Kidney tubule cell (primary cell): ENCODE measurements at regions not wholly inside any gene's neighbourhood (a gene's known extent, or its start where the extent isn't known, plus 50 kb on each side); places are given as distances from the start of the nearest gene placed in this dataset.
A peak's percentile ranks its signal among the peaks of the same experiment; 100 is the strongest.

Source experiments
- DNase-seq: peaks from one replicate; pipeline ENCODE4 v3.0.0-alpha.2; 2018; ENCODE audit warnings: low spot score

DNA sequence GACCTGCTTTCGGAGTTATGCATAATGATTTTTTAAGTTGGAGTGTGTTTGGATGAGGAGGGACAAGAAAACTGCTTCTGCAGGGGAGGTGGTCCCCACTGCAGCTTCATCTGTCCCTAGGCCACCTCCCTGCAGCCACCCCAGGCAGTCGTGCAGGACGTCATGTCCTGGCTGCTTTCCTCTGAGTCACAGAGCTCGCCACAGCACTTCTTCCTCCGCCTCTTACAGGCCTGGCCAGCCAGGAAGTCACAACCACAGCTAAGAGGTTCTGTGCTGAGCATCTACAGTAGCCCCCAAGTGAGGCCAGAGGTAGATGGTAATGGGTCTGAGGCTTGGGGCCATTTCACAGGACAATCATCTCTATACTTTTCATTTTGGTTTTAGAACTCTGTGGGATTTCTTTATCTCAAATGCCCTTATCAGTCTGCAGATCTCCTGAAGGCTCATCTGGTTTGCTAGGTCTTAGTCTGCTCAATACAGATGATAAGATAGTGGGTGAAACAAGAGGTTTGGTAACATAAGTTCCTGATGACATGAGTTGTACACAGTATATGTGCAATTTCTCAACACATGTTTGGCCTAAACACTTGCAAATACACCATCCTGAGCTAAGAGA lies 106.4 kb downstream of the ARF6 start:
- peak; percentile 93 for DNase-seq

GRCh38 chr14:49999826-50000379 lies 107.0 kb downstream of the ARF6 start:
- no peak for DNase-seq

DNA sequence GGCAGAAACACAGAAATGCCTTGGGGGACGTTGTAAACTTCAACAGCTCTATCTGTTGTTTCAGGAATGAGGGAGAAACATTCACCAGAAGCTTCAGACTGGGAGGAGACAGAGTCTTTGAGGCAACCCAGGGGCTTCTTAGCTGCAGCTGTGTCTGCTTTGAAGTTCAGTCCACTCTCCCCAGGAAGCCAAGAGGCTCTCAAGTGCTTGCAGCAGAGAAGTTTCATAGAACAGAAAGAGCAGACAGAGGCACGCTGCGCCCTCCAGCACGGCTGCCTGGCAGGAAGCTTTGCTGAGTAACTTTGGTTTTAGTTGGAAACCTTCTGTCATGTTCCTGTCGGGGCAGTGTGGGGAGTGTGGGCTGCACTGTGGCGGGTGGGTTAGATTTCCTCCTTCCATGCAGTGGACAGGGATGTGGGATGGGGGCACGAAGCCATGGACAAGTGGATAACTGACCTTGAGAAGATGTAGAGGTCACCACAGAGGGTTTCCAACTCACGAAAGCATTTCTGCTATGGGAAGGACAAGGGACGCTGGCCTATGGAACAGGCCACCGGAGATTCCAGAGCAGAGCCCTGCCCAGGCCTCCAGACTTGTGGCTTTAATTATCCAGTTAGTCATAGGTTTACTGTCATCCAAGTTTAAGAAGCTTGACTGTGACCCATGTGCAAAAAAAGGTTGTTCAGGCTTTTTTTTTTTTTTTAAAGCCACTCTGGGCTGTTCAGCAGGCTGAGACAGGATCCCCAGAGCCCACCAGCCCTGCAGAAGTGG lies 107.7 kb downstream of the ARF6 start:
- peak; percentile 91 for DNase-seq

DNA sequence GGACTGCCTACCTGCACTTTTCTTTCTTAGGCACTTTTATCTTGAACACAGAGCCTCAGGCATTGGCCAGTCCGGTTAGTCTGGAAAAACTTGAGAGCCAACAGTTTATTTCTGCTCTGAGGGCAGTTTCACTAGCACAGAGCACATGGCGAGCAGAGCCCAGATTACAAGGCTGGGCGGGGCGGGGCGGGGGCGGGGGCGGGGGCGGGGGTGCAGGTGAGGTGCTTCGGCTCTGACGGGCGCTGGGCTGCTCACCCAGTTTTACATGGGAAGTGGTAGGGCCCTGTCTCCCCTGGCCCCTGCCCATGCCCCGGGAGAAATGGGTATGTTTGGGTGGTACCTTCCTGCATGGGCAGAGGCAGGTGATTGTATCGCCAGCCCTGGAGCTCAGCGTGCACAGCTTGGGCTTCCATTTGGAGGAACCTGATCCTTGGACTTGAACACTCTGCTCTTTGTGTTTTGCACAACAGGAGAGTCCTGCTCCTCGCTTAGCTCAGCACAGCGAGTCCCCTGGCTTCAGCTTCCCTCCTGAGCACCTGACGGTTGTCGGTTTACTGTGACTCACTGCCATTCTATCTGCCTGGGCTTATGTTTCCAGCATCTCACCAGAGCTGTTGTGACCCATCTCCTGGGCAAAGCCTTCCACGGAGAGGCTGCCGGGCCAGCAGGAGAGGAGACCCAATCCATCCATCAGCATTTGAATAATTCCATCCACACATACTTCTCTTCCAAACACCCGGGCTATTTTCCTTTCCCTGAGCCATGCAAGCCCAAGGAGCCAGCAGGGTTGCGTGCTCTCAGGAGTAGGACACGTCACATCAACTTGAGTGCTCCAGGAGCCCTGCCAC lies 108.5 kb downstream of the ARF6 start:
- peak; percentile 92 for DNase-seq

DNA sequence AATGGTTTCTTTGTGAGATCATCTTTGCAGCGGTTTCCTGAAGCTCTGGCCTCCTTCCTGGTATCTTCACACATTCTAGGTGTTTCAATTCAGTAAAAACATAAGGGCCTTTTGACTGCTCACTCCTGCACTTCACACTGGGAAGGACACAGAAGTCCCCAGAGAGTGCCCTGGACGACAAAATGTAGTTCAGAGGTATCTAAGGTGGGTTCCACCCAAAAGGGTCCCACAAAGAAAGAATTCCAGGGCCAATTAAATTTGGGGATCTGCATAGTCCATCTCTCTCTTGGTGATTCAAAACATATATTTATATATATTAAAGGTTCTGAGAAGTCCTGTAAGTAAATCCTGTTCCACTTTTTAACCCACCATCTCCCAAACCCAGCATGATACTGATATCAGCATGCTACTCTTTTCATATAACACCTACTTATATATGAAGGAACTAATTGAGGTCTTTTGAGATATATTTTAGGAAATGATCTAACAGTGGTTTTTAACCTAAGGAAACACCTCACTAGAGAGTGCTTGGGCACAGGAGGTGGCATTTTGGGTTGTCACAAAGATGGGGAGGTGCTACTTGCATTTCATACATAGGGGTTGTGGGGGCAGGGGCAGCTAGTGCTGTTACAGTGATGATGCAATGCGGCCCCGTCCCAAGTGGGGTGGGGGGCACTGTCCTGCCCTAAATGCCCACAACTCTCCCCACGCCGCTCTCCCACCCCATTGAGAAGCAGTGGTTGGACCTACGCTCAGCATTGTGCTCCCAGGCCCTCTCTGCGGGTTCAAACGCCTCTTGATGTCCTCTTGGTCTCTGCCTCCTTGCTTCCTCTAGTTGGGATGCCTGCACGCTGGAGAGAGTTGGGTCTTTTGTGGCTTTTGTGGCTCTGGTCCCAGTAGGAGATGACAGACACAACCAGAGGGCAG lies 109.4 kb downstream of the ARF6 start:
- DNase-seq = no peak

DNA sequence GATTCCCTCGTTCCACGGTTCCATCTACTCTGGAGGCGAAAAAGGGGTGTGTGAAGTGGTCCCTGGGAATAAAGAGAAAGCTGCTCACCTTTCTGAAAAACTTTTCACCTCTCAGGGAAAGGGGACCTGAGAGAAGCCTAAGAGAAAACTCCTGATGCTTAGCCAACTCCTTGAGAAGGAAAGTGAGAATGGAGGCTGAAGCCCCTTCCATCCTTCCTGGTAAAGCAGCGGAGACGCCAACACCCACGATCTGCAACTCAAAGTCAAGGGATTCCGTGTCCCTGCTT lies 110.0 kb downstream of the ARF6 start:
- no peak for DNase-seq

DNA sequence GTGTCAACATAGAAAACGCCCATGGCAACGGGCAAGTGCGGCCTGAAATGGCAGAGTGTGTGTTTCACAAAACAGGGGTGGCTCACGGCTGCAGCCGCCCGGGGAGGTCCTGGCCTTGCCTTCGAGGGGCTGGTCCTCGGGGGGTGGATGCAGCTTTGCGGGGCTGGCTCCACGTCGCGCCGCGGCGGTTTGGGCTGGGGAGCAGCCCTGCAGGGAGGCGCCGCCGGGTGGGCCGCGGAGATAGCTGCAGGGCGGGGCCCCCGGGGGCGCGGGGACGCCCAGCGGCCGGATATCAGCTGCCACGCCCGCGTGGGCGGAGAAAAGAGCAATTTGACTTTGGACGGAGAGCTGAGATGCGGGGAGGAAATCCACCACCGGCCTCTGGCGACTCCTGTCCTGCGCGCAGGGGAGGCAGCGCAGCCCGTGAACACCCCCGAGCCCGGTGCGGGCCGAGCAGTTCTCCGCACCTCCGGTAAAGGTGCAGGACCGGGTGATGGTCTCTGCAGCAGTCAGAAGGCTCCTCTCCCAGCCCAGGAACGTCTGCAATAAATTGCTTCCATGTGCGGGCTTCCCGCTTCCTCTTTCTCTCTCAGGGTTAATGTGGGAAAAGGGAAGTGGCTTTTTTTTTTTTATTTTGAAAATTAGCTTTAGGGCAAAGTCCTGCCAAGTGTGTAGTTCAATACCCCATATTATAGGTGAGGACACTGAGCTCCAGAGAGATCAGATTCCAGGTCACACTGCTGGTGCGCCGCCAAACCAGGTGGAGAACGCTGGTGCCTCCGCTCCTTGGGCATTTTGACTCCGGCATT lies 110.5 kb downstream of the ARF6 start:
- DNase-seq = peak; percentile 82

DNA sequence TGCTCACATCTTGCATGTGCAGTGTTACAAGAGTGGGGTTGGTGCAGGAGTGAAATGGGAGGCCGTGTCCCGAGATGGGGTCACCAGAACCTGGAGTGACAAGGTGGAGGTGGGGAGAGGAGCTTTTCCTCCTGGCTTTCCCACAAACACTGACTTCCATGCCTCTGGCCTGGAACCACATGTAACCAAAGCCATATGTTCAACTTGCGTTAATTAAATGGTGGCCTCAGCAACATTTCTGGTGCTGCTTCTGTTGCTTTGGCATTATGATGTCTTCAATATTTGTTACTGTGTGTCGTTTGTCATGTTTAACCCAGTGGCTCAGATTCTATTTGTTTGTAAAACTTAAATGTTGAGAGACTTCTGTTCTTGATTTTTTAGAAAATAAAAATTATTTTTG lies 110.2 kb downstream of the VCPKMT start:
- DNase-seq = no peak

GRCh38 chr14:50007123-50007903 lies 109.1 kb downstream of the VCPKMT start:
- no peak for DNase-seq

DNA sequence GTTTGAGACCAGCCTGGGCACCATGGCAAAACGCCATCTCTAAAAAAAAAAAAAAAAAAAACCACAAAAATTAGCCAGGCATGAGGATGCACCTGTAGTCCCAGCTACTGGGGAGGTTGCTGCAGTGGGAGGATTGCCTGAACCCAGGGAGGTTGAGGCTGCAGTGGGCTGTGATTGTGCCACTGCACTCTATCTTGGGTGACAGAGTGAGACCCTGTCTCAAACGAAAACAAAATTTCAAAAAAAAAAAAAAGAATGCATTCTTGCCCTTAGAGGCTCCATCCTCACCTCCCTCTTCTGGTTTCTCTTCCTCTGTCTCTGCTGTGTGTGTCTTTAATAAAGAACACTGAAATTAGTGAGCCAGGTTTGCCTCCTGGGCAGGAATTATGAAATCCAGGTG lies 107.8 kb downstream of the VCPKMT start:
- no peak for DNase-seq

DNA sequence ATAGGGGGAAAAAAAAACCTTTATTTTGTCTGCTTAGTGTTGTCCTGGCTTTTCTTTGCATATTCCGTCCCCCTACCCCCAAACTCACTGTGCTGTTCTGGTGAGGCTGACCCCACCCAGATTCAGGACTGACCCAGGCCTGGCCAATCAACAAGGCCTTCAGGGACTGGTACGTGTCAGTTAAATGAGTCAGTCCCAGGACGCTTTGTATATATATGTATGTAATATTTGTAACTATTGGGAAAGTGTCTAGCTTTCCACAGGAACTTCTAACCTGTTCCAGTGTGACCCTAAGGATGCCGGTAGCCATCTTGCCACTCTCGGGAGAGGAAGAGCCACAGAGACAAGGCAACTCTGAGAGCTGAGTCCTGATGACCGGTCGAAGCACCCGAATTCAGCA lies 107.4 kb downstream of the VCPKMT start:
- DNase-seq = no peak

DNA sequence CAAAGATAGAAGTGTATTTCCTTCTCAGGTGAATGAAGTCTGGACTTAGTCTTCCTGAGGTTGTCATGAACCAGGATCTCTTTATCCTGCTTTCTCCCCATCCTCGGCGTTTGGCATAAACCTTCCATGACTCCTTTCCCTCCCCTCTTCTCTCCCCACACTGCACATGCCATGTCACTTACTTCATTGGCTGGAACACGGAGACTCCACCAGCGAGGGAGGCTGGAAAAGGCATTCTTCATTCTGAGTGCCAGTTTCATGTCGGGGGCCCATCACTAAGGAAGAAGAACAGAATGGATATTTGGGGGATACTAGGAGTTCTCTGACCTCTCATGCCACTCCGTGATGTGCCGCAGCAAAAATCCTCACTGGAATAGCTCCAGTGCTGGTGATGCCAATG lies 105.6 kb downstream of the VCPKMT start:
- no peak for DNase-seq

DNA sequence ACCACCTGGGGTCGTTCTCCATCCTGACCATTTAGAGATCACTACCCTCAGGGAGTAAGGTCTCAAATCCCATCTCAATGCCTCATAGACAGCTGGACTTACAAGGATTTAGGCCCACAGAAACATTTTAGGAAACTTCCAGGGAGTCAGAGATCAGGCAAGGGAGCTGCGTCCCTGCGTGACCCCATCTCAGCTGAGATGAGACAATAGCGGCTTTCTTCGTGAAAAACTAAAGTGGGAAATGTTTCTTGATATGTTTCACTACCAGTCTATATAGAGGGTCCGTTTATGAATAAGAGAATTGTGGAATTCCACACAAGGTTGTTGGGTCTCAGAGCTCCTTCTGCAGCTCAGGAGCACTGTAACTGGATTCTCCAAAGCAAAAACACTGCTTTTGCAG lies 105.1 kb downstream of the VCPKMT start:
- DNase-seq = no peak

DNA sequence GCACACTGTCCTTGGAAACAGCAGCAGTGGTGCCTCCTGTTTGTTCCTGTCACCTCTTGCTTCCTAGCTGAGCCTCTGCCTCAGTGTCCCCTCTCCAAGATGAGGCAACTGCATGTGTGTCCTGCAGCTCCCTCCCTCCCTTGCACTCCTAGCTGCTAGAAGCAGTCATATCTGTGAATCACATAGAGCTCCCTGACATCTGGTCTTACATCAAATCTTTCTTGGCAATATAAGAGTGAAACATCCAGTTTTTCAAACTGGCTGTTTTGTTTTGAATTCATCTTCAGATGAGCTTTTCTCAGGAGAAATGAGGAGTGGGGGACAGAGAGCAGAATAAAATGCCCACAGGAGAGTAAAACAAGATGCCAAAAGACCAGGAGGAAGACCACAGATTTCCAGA lies 103.7 kb downstream of the VCPKMT start:
- no peak for DNase-seq

DNA sequence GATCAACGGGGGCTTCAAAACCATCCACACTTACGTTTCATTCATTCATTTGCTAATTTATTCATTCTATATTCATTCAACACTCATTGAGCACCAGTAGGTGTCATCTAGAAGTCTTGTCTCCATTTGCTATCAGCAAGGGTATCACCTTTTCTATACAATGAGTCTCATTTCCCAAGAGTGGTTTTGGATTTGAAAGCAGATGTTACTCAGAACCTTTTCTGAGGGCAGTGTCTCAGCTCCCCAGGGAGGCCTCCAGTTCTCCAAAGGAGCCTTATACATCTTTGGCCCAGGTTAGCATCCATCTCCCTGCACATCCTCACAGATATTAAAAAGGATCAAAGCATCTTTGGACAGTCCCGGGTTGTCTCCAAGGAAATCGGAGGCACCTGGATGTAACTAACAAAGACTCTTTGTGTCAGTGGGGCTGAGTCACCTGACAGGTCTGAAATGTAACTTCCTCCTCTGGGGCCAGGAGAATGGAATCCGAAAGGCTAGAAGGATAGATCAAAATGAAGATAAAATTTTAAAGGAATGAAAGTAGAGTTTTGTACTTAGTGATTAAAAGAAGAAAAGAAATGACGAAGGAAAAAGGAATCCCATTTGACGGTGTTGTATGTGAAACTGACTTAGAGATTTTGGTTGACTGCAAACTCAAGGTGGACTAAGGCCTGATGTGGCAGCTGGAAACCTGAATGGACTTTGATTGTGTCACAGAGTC lies 103.0 kb downstream of the VCPKMT start:
- peak; percentile 80 for DNase-seq

GRCh38 chr14:50013934-50014333 lies 102.4 kb downstream of the VCPKMT start:
- DNase-seq = no peak

GRCh38 chr14:50014809-50015430 lies 101.5 kb downstream of the VCPKMT start:
- DNase-seq = no peak

GRCh38 chr14:50015716-50016115 lies 100.7 kb downstream of the VCPKMT start:
- no peak for DNase-seq
